ENCODE measurements at regions not wholly inside any gene's neighbourhood (a gene's known extent, or its start where the extent isn't known, plus 50 kb on each side); places are given as distances from the start of the nearest gene placed in this dataset.

DNA sequence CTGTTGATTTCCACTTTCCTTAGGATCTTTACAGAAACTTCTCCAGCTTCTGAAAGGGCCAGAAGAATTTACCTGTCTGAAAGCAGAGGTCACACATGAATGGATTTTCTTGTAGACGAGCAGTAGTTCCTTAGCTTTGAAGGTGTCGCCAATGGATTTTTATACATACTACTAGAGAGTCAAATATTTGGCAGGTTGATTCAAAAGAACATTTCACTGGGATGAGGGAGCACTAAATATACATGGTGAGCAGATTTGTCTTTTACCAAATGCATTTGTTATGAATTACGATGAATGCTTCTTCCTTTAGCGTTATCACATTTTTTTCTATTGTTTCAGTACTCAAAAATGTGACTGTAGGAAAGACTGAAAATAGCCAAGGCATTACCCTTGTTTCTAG, 162.3 kb downstream of the PAX1 start:
- no peak for TF ChIP-seq POU2F2 (IDR thresholded peaks at IDR 0.05; ENCODE audit: low read depth, low read length)
- DNase-seq (ENCODE audit: insufficient read length, low spot score) (no peak), FAIRE-seq (no peak)

GRCh38 chr20:21867353-21867752, 161.9 kb downstream of the PAX1 start:
- TF ChIP-seq POLR2A (IDR thresholded peaks at IDR 0.05; ENCODE audit: low read depth, low read length) = no peak
- TF ChIP-seq PAX5 (IDR thresholded peaks at IDR 0.05; ENCODE audit: insufficient read depth, low read length, severe bottlenecking) = no peak
- TF ChIP-seq TAF1 (IDR thresholded peaks at IDR 0.05; ENCODE audit: low read depth, low read length) = no peak
- no peak for TF ChIP-seq POLR2AphosphoS5 (IDR thresholded peaks at IDR 0.05; ENCODE audit: low read depth, low read length)
- FAIRE-seq (no peak), DNase-seq (ENCODE audit: insufficient read length, low spot score) (no peak)

DNA sequence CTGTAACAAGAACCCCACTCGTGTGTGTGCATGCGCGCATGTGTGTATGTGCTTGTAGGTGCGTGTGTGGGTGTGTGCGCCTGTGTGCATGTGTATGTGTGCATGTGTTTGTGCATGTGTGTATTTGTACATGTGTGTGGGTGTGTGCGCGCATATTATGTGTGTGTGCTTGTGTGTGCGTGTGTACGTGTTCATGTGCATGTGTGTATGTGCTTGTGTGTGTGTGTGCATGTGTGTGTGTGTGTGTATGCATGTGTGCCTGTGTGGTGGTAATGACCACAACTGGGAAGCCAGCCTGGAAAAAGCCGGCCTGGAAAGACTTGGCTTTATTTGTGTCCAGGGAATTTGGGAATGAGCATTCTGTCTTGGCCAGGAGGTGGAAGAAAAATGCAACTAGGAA, 157.5 kb downstream of the PAX1 start:
- TF ChIP-seq PAX5 (IDR thresholded peaks at IDR 0.05; ENCODE audit: insufficient read depth, low read length, severe bottlenecking) (no peak), SPI1 (IDR thresholded peaks at IDR 0.05; ENCODE audit: low read depth, low read length) (no peak), POLR2A (IDR thresholded peaks at IDR 0.05; ENCODE audit: low read depth, low read length) (no peak), POU2F2 (IDR thresholded peaks at IDR 0.05; ENCODE audit: low read depth, low read length) (no peak), TAF1 (IDR thresholded peaks at IDR 0.05; ENCODE audit: low read depth, low read length) (no peak), POLR2AphosphoS5 (IDR thresholded peaks at IDR 0.05; ENCODE audit: low read depth, low read length) (no peak)
- DNase-seq (ENCODE audit: insufficient read length, low spot score) (no peak), FAIRE-seq (no peak)

- TF ChIP-seq POU2F2 (IDR thresholded peaks at IDR 0.05; ENCODE audit: low read depth, low read length) (no peak), POLR2A (IDR thresholded peaks at IDR 0.05; ENCODE audit: low read depth, low read length) (no peak), TAF1 (IDR thresholded peaks at IDR 0.05; ENCODE audit: low read depth, low read length) (no peak), SPI1 (IDR thresholded peaks at IDR 0.05; ENCODE audit: low read depth, low read length) (no peak), PAX5 (IDR thresholded peaks at IDR 0.05; ENCODE audit: insufficient read depth, low read length, severe bottlenecking) (no peak), POLR2AphosphoS5 (IDR thresholded peaks at IDR 0.05; ENCODE audit: low read depth, low read length) (no peak)
- DNase-seq (ENCODE audit: insufficient read length, low spot score) (no peak), FAIRE-seq (no peak)
Observed at GRCh38 chr20:21862259-21862946, 156.9 kb downstream of the PAX1 start.

DNA sequence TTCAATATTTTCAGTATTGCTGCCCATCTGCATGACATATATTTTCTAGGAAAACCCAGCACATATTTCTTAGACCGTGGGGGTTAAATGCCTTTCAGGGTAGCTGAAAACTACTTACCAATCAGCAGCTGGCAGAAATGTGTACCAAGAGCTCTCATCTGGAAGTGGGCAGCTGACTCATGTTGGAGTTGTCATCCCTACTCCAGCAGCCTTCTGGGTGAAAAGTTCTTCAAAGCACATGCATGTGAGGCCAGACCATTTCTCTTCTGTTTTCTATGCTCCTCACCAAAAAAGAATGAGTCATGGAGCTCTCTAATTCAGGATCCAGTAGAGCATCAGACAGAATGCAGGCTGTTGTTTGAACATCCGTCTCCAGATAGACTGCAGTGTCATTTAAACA, 135.5 kb downstream of the PAX1 start:
- FAIRE-seq = no peak
- no peak for DNase-seq (ENCODE audit: insufficient read length, low spot score)
- TF ChIP-seq PAX5 (IDR thresholded peaks at IDR 0.05; ENCODE audit: insufficient read depth, low read length, severe bottlenecking) = no peak
- no peak for TF ChIP-seq POU2F2 (IDR thresholded peaks at IDR 0.05; ENCODE audit: low read depth, low read length)
- TF ChIP-seq POLR2AphosphoS5 (IDR thresholded peaks at IDR 0.05; ENCODE audit: low read depth, low read length) = no peak
- no peak for TF ChIP-seq TAF1 (IDR thresholded peaks at IDR 0.05; ENCODE audit: low read depth, low read length)
- TF ChIP-seq POLR2A (IDR thresholded peaks at IDR 0.05; ENCODE audit: low read depth, low read length) = no peak
- TF ChIP-seq SPI1 (IDR thresholded peaks at IDR 0.05; ENCODE audit: low read depth, low read length) = no peak

GRCh38 chr20:21839982-21840381, 134.5 kb downstream of the PAX1 start:
- TF ChIP-seq POU2F2 (IDR thresholded peaks at IDR 0.05; ENCODE audit: low read depth, low read length) (no peak), SPI1 (IDR thresholded peaks at IDR 0.05; ENCODE audit: low read depth, low read length) (no peak), PAX5 (IDR thresholded peaks at IDR 0.05; ENCODE audit: insufficient read depth, low read length, severe bottlenecking) (no peak), POLR2AphosphoS5 (IDR thresholded peaks at IDR 0.05; ENCODE audit: low read depth, low read length) (no peak), TAF1 (IDR thresholded peaks at IDR 0.05; ENCODE audit: low read depth, low read length) (no peak), POLR2A (IDR thresholded peaks at IDR 0.05; ENCODE audit: low read depth, low read length) (no peak)
- DNase-seq (ENCODE audit: insufficient read length, low spot score) = no peak
- no peak for FAIRE-seq

- no peak for TF ChIP-seq TAF1 (IDR thresholded peaks at IDR 0.05; ENCODE audit: low read depth, low read length)
- TF ChIP-seq POLR2A (IDR thresholded peaks at IDR 0.05; ENCODE audit: low read depth, low read length) = no peak
- TF ChIP-seq PAX5 (IDR thresholded peaks at IDR 0.05; ENCODE audit: insufficient read depth, low read length, severe bottlenecking) = no peak
- TF ChIP-seq POLR2AphosphoS5 (IDR thresholded peaks at IDR 0.05; ENCODE audit: low read depth, low read length) = no peak
- TF ChIP-seq POU2F2 (IDR thresholded peaks at IDR 0.05; ENCODE audit: low read depth, low read length) = no peak
- no peak for TF ChIP-seq SPI1 (IDR thresholded peaks at IDR 0.05; ENCODE audit: low read depth, low read length)
- FAIRE-seq = no peak
- no peak for DNase-seq (ENCODE audit: insufficient read length, low spot score)
Observed at GRCh38 chr20:21836346-21836745, 130.9 kb downstream of the PAX1 start.

DNA sequence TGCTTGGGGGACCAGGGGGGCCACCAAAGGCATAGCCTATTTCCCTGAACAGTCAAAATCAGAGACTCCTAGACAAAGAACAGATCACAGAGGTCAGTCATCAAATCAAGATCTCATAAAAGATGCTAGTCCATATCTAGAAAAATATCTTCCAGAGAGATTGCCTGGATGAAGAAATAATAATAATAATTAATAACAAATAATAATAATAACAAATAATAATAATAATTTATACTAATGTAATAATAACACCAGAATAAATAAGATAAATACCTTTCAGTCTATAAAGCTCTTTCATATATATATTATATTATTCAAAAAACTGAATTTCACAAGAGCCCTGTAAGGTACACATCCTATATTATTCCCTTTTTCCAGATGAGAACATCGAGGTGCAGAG, 129.6 kb downstream of the PAX1 start:
- no peak for DNase-seq (ENCODE audit: insufficient read length, low spot score)
- no peak for TF ChIP-seq POLR2A (IDR thresholded peaks at IDR 0.05; ENCODE audit: low read depth, low read length)
- TF ChIP-seq POLR2AphosphoS5 (IDR thresholded peaks at IDR 0.05; ENCODE audit: low read depth, low read length) = no peak
- TF ChIP-seq SPI1 (IDR thresholded peaks at IDR 0.05; ENCODE audit: low read depth, low read length) = no peak
- TF ChIP-seq TAF1 (IDR thresholded peaks at IDR 0.05; ENCODE audit: low read depth, low read length) = no peak
- TF ChIP-seq POU2F2 (IDR thresholded peaks at IDR 0.05; ENCODE audit: low read depth, low read length) = no peak
- TF ChIP-seq PAX5 (IDR thresholded peaks at IDR 0.05; ENCODE audit: insufficient read depth, low read length, severe bottlenecking) = no peak
- FAIRE-seq = no peak

GRCh38 chr20:21832442-21833385, 127.2 kb downstream of the PAX1 start:
- no peak for DNase-seq (ENCODE audit: insufficient read length, low spot score)
- no peak for FAIRE-seq
- TF ChIP-seq POLR2AphosphoS5 (IDR thresholded peaks at IDR 0.05; ENCODE audit: low read depth, low read length) (no peak), SPI1 (IDR thresholded peaks at IDR 0.05; ENCODE audit: low read depth, low read length) (no peak), TAF1 (IDR thresholded peaks at IDR 0.05; ENCODE audit: low read depth, low read length) (no peak), POU2F2 (IDR thresholded peaks at IDR 0.05; ENCODE audit: low read depth, low read length) (no peak), POLR2A (IDR thresholded peaks at IDR 0.05; ENCODE audit: low read depth, low read length) (no peak), PAX5 (IDR thresholded peaks at IDR 0.05; ENCODE audit: insufficient read depth, low read length, severe bottlenecking) (no peak)
